ENCODE measurements at regions not wholly inside any gene's neighbourhood (a gene's known extent, or its start where the extent isn't known, plus 50 kb on each side); places are given as distances from the start of the nearest gene placed in this dataset.

DNA sequence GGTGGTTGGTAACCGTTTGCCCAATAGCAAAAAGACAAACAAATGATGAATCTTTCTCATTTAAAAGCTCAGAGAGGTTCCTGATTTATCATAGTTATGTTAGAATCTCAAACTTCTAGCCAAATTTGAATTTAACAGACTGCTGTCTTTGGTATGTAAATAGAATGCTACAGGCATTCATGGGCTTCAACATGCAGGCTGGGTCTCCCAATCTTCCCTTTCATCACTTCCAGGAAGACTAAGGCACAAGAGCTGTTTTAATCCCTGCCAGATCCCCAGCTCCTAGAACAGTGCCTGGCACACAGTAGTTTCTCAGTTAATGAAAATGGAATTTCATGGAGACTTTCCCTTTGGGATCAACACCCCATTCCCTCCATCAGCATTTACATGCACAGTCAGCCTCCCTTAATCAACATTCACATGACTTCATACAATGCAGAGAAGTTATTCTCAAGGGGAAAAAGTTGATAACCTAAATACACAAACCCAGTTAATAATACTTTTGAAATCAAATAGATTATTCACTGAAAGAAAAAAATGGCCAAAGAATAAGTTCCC, 107.6 kb upstream of the C1QTNF7 start:
- Histone ChIP-seq H3K36me3 (replicated peaks in 1 of 2; ENCODE audit: control insufficient read depth in 1 of 2, insufficient read depth in 2 of 2, low read length in 2 of 2) (no peaks in the 10 kb centered on the region), H3K4me3 (replicated peaks in 1 of 3; ENCODE audit: low read depth in 2 of 3, low read length in 3 of 3) (no peak overlapping the region), H2AFZ (ENCODE audit: insufficient read depth, low read depth, low read length, poor library complexity, severe bottlenecking) (no peak overlapping the region), H3K27me3 (ENCODE audit: control insufficient read depth in 2 of 2, insufficient read depth in 2 of 2, low read length in 2 of 2) (no peaks in the 10 kb centered on the region), H3K9ac (ENCODE audit: insufficient read depth, low read length, poor library complexity, severe bottlenecking) (no peak overlapping the region), H3K9me3 (replicated peaks in 1 of 2; ENCODE audit: control insufficient read depth in 1 of 2, insufficient read depth in 1 of 2, low read length in 2 of 2) (no peaks in the 10 kb centered on the region), H3K27ac (ENCODE audit: low read depth in 1 of 2, low read length in 2 of 2) (no peak overlapping the region), H3K79me2 (ENCODE audit: insufficient read depth, low read length) (no peaks in the 10 kb centered on the region), H3K4me1 (ENCODE audit: control insufficient read depth in 1 of 2, insufficient read depth in 2 of 2, low read length in 2 of 2) (no peaks in the 10 kb centered on the region), H3K4me2 (replicated peaks; ENCODE audit: extremely low read depth, low read length, poor library complexity, severe bottlenecking) (no peak overlapping the region), H4K20me1 (ENCODE audit: insufficient read depth, low read length) (no peaks in the 10 kb centered on the region)
- Mint-ChIP-seq H3K4me3 (no peak overlapping the region), H3K27me3 (ENCODE audit: low read depth in 3 of 3) (peaks cover 0 to 1% (median 0%) of the 10 kb centered on the region in 3 donors), H3K36me3 (no peaks in the 10 kb centered on the region), H3K9me3 (peaks cover 0 to 1% (median 0%) of the 10 kb centered on the region in 7 donors), H3K4me1 (no peaks in the 10 kb centered on the region), H3K27ac (no peak overlapping the region)
- intact Hi-C loops (cut with micrococcal nuclease) = no loop called here
- WGBS (ENCODE audit: insufficient coverage) = no CpG with 5 or more reads among the region's 1 CpG
- DNase-seq = no peak
- TF ChIP-seq, protein P1, sequence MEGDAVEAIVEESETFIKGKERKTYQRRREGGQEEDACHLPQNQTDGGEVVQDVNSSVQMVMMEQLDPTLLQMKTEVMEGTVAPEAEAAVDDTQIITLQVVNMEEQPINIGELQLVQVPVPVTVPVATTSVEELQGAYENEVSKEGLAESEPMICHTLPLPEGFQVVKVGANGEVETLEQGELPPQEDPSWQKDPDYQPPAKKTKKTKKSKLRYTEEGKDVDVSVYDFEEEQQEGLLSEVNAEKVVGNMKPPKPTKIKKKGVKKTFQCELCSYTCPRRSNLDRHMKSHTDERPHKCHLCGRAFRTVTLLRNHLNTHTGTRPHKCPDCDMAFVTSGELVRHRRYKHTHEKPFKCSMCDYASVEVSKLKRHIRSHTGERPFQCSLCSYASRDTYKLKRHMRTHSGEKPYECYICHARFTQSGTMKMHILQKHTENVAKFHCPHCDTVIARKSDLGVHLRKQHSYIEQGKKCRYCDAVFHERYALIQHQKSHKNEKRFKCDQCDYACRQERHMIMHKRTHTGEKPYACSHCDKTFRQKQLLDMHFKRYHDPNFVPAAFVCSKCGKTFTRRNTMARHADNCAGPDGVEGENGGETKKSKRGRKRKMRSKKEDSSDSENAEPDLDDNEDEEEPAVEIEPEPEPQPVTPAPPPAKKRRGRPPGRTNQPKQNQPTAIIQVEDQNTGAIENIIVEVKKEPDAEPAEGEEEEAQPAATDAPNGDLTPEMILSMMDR (IDR thresholded peaks at IDR 0.05) = no peak

- no peak overlapping the region for H3K4me3 Mint-ChIP-seq
- H3K4me2 ChIP-seq (replicated peaks; ENCODE audit: extremely low read depth, low read length, poor library complexity, severe bottlenecking) = no peak overlapping the region
- H2AFZ ChIP-seq (ENCODE audit: insufficient read depth, low read depth, low read length, poor library complexity, severe bottlenecking) = no peak overlapping the region
- no peaks in the 10 kb centered on the region for H3K36me3 Mint-ChIP-seq
- H3K9me3 Mint-ChIP-seq = peaks cover 0 to 1% (median 0%) of the 10 kb centered on the region in 7 donors
- H3K4me1 ChIP-seq (ENCODE audit: control insufficient read depth in 1 of 2, insufficient read depth in 2 of 2, low read length in 2 of 2) = no peaks in the 10 kb centered on the region
- no peaks in the 10 kb centered on the region for H3K4me1 Mint-ChIP-seq
- peaks cover 0 to 1% (median 0%) of the 10 kb centered on the region in 3 donors for H3K27me3 Mint-ChIP-seq (ENCODE audit: low read depth in 3 of 3)
- H3K79me2 ChIP-seq (ENCODE audit: insufficient read depth, low read length) = no peaks in the 10 kb centered on the region
- no peaks in the 10 kb centered on the region for H4K20me1 ChIP-seq (ENCODE audit: insufficient read depth, low read length)
- 91% methylated on average over 1 of the region's 3 CpGs for WGBS (ENCODE audit: insufficient coverage)
- no peak overlapping the region for H3K27ac Mint-ChIP-seq
- no peak overlapping the region for H3K27ac ChIP-seq (ENCODE audit: low read depth in 1 of 2, low read length in 2 of 2)
- no peak overlapping the region for H3K9ac ChIP-seq (ENCODE audit: insufficient read depth, low read length, poor library complexity, severe bottlenecking)
- DNase-seq = no peak
- no peak overlapping the region for H3K4me3 ChIP-seq (replicated peaks in 1 of 3; ENCODE audit: low read depth in 2 of 3, low read length in 3 of 3)
- intact Hi-C loops (cut with micrococcal nuclease) = no loop called here
- H3K27me3 ChIP-seq (ENCODE audit: control insufficient read depth in 2 of 2, insufficient read depth in 2 of 2, low read length in 2 of 2) = no peaks in the 10 kb centered on the region
- TF ChIP-seq, protein P1 (IDR thresholded peaks at IDR 0.05) = no peak
- no peaks in the 10 kb centered on the region for H3K36me3 ChIP-seq (replicated peaks in 1 of 2; ENCODE audit: control insufficient read depth in 1 of 2, insufficient read depth in 2 of 2, low read length in 2 of 2)
- no peaks in the 10 kb centered on the region for H3K9me3 ChIP-seq (replicated peaks in 1 of 2; ENCODE audit: control insufficient read depth in 1 of 2, insufficient read depth in 1 of 2, low read length in 2 of 2)
Observed at GRCh38 chr4:15322006-15322405, 105.8 kb upstream of the C1QTNF7 start.

Measured in CD14-positive monocyte (primary cell).